ENCODE measurements at regions not wholly inside any gene's neighbourhood (a gene's known extent, or its start where the extent isn't known, plus 50 kb on each side); places are given as distances from the start of the nearest gene placed in this dataset.

GRCh38 chr4:174398728-174399127 is 115.0 kb downstream of the CEP44 start:
- TF ChIP-seq CTCF (conservative IDR thresholded peaks at IDR 0.05; ENCODE audit: low read length) (no peak), EZH2phosphoT487 (IDR thresholded peaks at IDR 0.05; ENCODE audit: borderline replicate concordance) (no peak)
- H3K79me2 ChIP-seq (ENCODE audit: insufficient read depth, low read length) = no peaks in the 10 kb centered on the region
- H3K4me3 ChIP-seq (ENCODE audit: low read length, poor library complexity, severe bottlenecking) = no peak overlapping the region
- no peaks in the 10 kb centered on the region for H3K9me3 ChIP-seq (ENCODE audit: insufficient read depth, low read depth, low read length)
- H3F3A ChIP-seq (ENCODE audit: low read depth) = no peaks in the 10 kb centered on the region
- H2AFZ ChIP-seq (ENCODE audit: low read length) = no peak overlapping the region
- no peaks in the 10 kb centered on the region for H3K36me3 ChIP-seq (ENCODE audit: insufficient read depth, low read length)
- no peak overlapping the region for H3K9ac ChIP-seq (ENCODE audit: low read depth, low read length, poor library complexity, severe bottlenecking)
- no peaks in the 10 kb centered on the region for H4K20me1 ChIP-seq (ENCODE audit: insufficient read depth, low read length, poor library complexity, severe bottlenecking)
- no peak overlapping the region for H3K4me2 ChIP-seq (ENCODE audit: low read depth, low read length, poor library complexity, severe bottlenecking)
- H3K4me1 ChIP-seq (ENCODE audit: insufficient read depth, low read length, poor library complexity, severe bottlenecking) = peaks cover 12% of the 10 kb centered on the region
- no peaks in the 10 kb centered on the region for H3K27me3 ChIP-seq (ENCODE audit: insufficient read depth, low read length, poor library complexity, severe bottlenecking)
- H3K9me2 ChIP-seq (replicated peaks; ENCODE audit: low read depth, low read length) = no peaks in the 10 kb centered on the region

- Histone ChIP-seq H3K9me2 (replicated peaks; ENCODE audit: low read depth, low read length) (no peaks in the 10 kb centered on the region), H2AFZ (ENCODE audit: low read length) (no peak overlapping the region), H3K36me3 (ENCODE audit: insufficient read depth, low read length) (no peaks in the 10 kb centered on the region), H3K27me3 (ENCODE audit: insufficient read depth, low read length, poor library complexity, severe bottlenecking) (no peaks in the 10 kb centered on the region), H3K9ac (ENCODE audit: low read depth, low read length, poor library complexity, severe bottlenecking) (no peak overlapping the region), H3K4me3 (ENCODE audit: low read length, poor library complexity, severe bottlenecking) (no peak overlapping the region), H3K79me2 (ENCODE audit: insufficient read depth, low read length) (no peaks in the 10 kb centered on the region), H3K4me1 (ENCODE audit: insufficient read depth, low read length, poor library complexity, severe bottlenecking) (peaks cover 4% of the 10 kb centered on the region), H3K9me3 (ENCODE audit: insufficient read depth, low read depth, low read length) (no peaks in the 10 kb centered on the region), H3K4me2 (ENCODE audit: low read depth, low read length, poor library complexity, severe bottlenecking) (no peak overlapping the region), H4K20me1 (ENCODE audit: insufficient read depth, low read length, poor library complexity, severe bottlenecking) (no peaks in the 10 kb centered on the region), H3F3A (ENCODE audit: low read depth) (no peaks in the 10 kb centered on the region)
- TF ChIP-seq EZH2phosphoT487 (IDR thresholded peaks at IDR 0.05; ENCODE audit: borderline replicate concordance) (no peak), CTCF (conservative IDR thresholded peaks at IDR 0.05; ENCODE audit: low read length) (no peak)
Measured at GRCh38 chr4:174397366-174398155, 113.8 kb downstream of the CEP44 start.

- H3K79me2 ChIP-seq (ENCODE audit: insufficient read depth, low read length) = no peaks in the 10 kb centered on the region
- H3K4me3 ChIP-seq (ENCODE audit: low read length, poor library complexity, severe bottlenecking) = no peak overlapping the region
- no peaks in the 10 kb centered on the region for H3K4me1 ChIP-seq (ENCODE audit: insufficient read depth, low read length, poor library complexity, severe bottlenecking)
- H3K27me3 ChIP-seq (ENCODE audit: insufficient read depth, low read length, poor library complexity, severe bottlenecking) = no peaks in the 10 kb centered on the region
- no peaks in the 10 kb centered on the region for H3K9me3 ChIP-seq (ENCODE audit: insufficient read depth, low read depth, low read length)
- H3K4me2 ChIP-seq (ENCODE audit: low read depth, low read length, poor library complexity, severe bottlenecking) = no peak overlapping the region
- H3K9ac ChIP-seq (ENCODE audit: low read depth, low read length, poor library complexity, severe bottlenecking) = no peak overlapping the region
- H4K20me1 ChIP-seq (ENCODE audit: insufficient read depth, low read length, poor library complexity, severe bottlenecking) = no peaks in the 10 kb centered on the region
- no peaks in the 10 kb centered on the region for H3K9me2 ChIP-seq (replicated peaks; ENCODE audit: low read depth, low read length)
- H2AFZ ChIP-seq (ENCODE audit: low read length) = no peak overlapping the region
- TF ChIP-seq EZH2phosphoT487 (IDR thresholded peaks at IDR 0.05; ENCODE audit: borderline replicate concordance) = no peak
- TF ChIP-seq CTCF (conservative IDR thresholded peaks at IDR 0.05; ENCODE audit: low read length) = no peak
- no peaks in the 10 kb centered on the region for H3K36me3 ChIP-seq (ENCODE audit: insufficient read depth, low read length)
- H3F3A ChIP-seq (ENCODE audit: low read depth) = no peaks in the 10 kb centered on the region
Measured at GRCh38 chr4:174396599-174397110, 112.9 kb downstream of the CEP44 start.
